ENCODE measurements at regions not wholly inside any gene's neighbourhood (a gene's known extent, or its start where the extent isn't known, plus 50 kb on each side); places are given as distances from the start of the nearest gene placed in this dataset.

- Mint-ChIP-seq H3K27me3 (ENCODE audit: low read depth) (peaks cover 40% of the 10 kb centered on the region), H3K4me3 (no peak overlapping the region), H3K27ac (no peak overlapping the region), H3K9me3 (peaks cover 6% of the 10 kb centered on the region), H3K4me1 (no peaks in the 10 kb centered on the region), H3K36me3 (ENCODE audit: low read depth) (no peaks in the 10 kb centered on the region)
- no peak for TF ChIP-seq CTCF (IDR thresholded peaks at IDR 0.05; ENCODE audit: unreplicated experiment in 3 of 3)
These were observed 166.6 kb upstream of the TBCA start for GRCh38 chr5:77942578-77943239.

DNA sequence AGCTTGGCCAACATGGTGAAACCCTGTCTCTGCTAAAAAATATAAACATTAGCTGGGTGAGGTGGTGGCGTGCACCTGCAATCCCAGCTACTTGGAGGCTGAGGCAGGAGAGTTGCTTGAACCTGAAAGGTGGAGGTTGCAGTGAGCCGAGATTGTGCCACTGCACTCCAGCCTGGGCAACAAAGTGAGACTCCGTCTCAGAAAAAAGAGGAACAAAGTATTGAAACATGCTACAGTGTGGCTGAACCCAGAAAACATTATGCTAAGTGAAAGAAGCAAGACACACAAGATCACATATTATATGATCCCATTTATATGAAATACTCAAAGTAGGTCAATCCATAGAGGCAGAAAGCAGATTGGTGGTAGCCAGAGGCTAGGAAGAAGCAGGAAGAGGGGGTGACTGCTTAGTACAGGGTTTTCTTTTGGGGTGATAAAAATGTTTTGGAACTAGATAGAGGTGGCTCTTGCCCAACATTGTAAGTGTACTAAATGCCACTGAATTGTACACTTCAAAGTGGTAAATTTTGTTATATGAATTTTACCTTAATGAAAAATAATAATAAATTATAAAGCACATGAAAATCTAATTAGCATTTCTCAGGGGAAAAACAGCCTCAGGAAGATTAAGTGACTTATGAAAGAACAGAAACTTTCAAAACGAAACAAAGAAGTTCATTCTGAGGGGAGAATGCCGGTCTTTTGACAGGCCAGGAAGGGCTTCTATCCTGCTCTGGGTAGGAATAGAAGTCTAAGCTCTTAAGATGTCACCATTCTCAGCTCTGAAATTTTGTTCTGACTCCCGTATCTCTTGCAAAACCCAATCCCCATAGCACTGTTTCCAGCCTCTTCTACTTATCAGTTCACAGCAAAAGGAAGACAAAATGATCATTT is 161.1 kb upstream of the TBCA start:
- Mint-ChIP-seq H3K27ac (no peak overlapping the region), H3K9me3 (peaks cover 11% of the 10 kb centered on the region), H3K4me3 (no peak overlapping the region), H3K36me3 (ENCODE audit: low read depth) (no peaks in the 10 kb centered on the region), H3K4me1 (no peaks in the 10 kb centered on the region), H3K27me3 (ENCODE audit: low read depth) (peaks cover 26% of the 10 kb centered on the region)
- no peak for TF ChIP-seq CTCF (IDR thresholded peaks at IDR 0.05; ENCODE audit: unreplicated experiment in 3 of 3)

GRCh38 chr5:77936365-77936693 is 160.2 kb upstream of the TBCA start:
- Mint-ChIP-seq H3K27ac (no peak overlapping the region), H3K9me3 (peaks cover 9% of the 10 kb centered on the region), H3K4me3 (no peak overlapping the region), H3K36me3 (ENCODE audit: low read depth) (no peaks in the 10 kb centered on the region), H3K4me1 (no peaks in the 10 kb centered on the region), H3K27me3 (ENCODE audit: low read depth) (peaks cover 20% of the 10 kb centered on the region)
- no peak for TF ChIP-seq CTCF (IDR thresholded peaks at IDR 0.05; ENCODE audit: unreplicated experiment in 3 of 3)

GRCh38 chr5:77935506-77936364 is 159.6 kb upstream of the TBCA start:
- no peak for TF ChIP-seq CTCF (IDR thresholded peaks at IDR 0.05; ENCODE audit: unreplicated experiment in 3 of 3)
- Mint-ChIP-seq H3K36me3 (ENCODE audit: low read depth) (no peaks in the 10 kb centered on the region), H3K27ac (no peak overlapping the region), H3K4me1 (no peaks in the 10 kb centered on the region), H3K27me3 (ENCODE audit: low read depth) (peaks cover 16% of the 10 kb centered on the region), H3K4me3 (no peak overlapping the region), H3K9me3 (peaks cover 6% of the 10 kb centered on the region)

- H3K4me3 Mint-ChIP-seq: no peak overlapping the region
- no peak for TF ChIP-seq CTCF (IDR thresholded peaks at IDR 0.05; ENCODE audit: unreplicated experiment in 3 of 3)
- H3K27ac Mint-ChIP-seq: no peak overlapping the region
- no peaks in the 10 kb centered on the region for H3K36me3 Mint-ChIP-seq (ENCODE audit: low read depth)
- H3K9me3 Mint-ChIP-seq: peaks cover 15% of the 10 kb centered on the region
- H3K27me3 Mint-ChIP-seq (ENCODE audit: low read depth): peaks cover 18% of the 10 kb centered on the region
- H3K4me1 Mint-ChIP-seq: no peaks in the 10 kb centered on the region
These were observed 152.7 kb upstream of the TBCA start for GRCh38 chr5:77928776-77929300.
